DND-41 (cell line): ENCODE measurements at regions not wholly inside any gene's neighbourhood (a gene's known extent, or its start where the extent isn't known, plus 50 kb on each side); places are given as distances from the start of the nearest gene placed in this dataset.

Experiments
- ATAC-seq: fragments of 200-7000 bp; cut with Tn5 transposase; 3 replicates; pipeline ENCODE4 v1.9.1; 2021; ENCODE audit warnings: low read depth; ENCODE audit not compliant: insufficient read depth
- DNase-seq: peaks from one replicate; pipeline ENCODE4 v3.0.0-alpha.2; 2020
- H2AFZ ChIP-seq: 2 replicates; pipeline ENCODE4 v1.6.0; 2012; ENCODE audit warnings: low read depth, low read length
- H3K27ac ChIP-seq: 2 replicates; pipeline ENCODE4 v1.5.1; 2012; ENCODE audit warnings: low read length, inconsistent platforms
- H3K27me3 ChIP-seq: fragments of 200-600 bp; sonication (generic); 2 replicates; pipeline ENCODE4 v1.6.0; 2012; ENCODE audit warnings: low read length, mild to moderate bottlenecking, inconsistent platforms; ENCODE audit not compliant: insufficient read depth, poor library complexity
- H3K36me3 ChIP-seq: 2 replicates; pipeline ENCODE4 v1.5.1; 2012; ENCODE audit warnings: low read length, inconsistent platforms; ENCODE audit not compliant: insufficient read depth
- H3K4me1 ChIP-seq: 2 replicates; pipeline ENCODE4 v1.5.1; 2012; ENCODE audit warnings: mild to moderate bottlenecking, low read length; ENCODE audit not compliant: insufficient read depth
- H3K4me2 ChIP-seq: 2 replicates; pipeline ENCODE4 v1.6.0; 2012; ENCODE audit warnings: mild to moderate bottlenecking, moderate library complexity, low read length, inconsistent platforms; ENCODE audit not compliant: insufficient read depth
- H3K4me3 ChIP-seq, 2 experiments: fragments of 200-600 bp in 1 of 2; shearing (Covaris generic) in 1 of 2; 2 replicates each; pipeline ENCODE4 v1.5.1; 2012 to 2016; ENCODE audit warnings: inconsistent platforms in 2 of 2, low read length in 2 of 2, mild to moderate bottlenecking in 2 of 2, low read depth in 1 of 2, moderate library complexity in 1 of 2
- H3K79me2 ChIP-seq: 2 replicates; pipeline ENCODE4 v1.6.0; 2012; ENCODE audit warnings: low read length, inconsistent platforms; ENCODE audit not compliant: insufficient read depth
- H3K9ac ChIP-seq: 2 replicates; pipeline ENCODE4 v1.6.0; 2012; ENCODE audit warnings: low read depth, mild to moderate bottlenecking, inconsistent platforms, low read length, moderate library complexity
- H3K9me3 ChIP-seq: 2 replicates; pipeline ENCODE4 v1.5.1; 2012; ENCODE audit warnings: low read length, moderate library complexity, mild to moderate bottlenecking, inconsistent platforms; ENCODE audit not compliant: insufficient read depth, severe bottlenecking
- H4K20me1 ChIP-seq: 2 replicates; pipeline ENCODE4 v1.6.0; 2012; ENCODE audit warnings: low read length; ENCODE audit not compliant: insufficient read depth
- EZH2 ChIP-seq: IDR thresholded peaks from 3 replicates; pipeline ENCODE4 v1.6.1; 2012; ENCODE audit warnings: borderline replicate concordance, low read depth, mild to moderate bottlenecking, moderate library complexity, low read length, inconsistent platforms; ENCODE audit not compliant: severe bottlenecking
- TF ChIP-seq, protein P1 (sequence below): IDR thresholded peaks from 2 replicates; pipeline ENCODE4 v1.5.1; 2012; ENCODE audit warnings: borderline replicate concordance, low read length, moderate library complexity, mild to moderate bottlenecking; ENCODE audit not compliant: poor library complexity, severe bottlenecking; ENCODE audit errors: extremely low read depth

GRCh38 chr12:111186347-111186746 is 182.5 kb downstream of the PHETA1 start:
- no peaks in the 10 kb centered on the region for H3K27me3 ChIP-seq
- ATAC-seq = no peak
- no peaks in the 10 kb centered on the region for H3K36me3 ChIP-seq
- H3K9ac ChIP-seq = no peak overlapping the region
- no peak overlapping the region for H3K4me2 ChIP-seq
- TF ChIP-seq EZH2 = no peak
- TF ChIP-seq, protein P1, sequence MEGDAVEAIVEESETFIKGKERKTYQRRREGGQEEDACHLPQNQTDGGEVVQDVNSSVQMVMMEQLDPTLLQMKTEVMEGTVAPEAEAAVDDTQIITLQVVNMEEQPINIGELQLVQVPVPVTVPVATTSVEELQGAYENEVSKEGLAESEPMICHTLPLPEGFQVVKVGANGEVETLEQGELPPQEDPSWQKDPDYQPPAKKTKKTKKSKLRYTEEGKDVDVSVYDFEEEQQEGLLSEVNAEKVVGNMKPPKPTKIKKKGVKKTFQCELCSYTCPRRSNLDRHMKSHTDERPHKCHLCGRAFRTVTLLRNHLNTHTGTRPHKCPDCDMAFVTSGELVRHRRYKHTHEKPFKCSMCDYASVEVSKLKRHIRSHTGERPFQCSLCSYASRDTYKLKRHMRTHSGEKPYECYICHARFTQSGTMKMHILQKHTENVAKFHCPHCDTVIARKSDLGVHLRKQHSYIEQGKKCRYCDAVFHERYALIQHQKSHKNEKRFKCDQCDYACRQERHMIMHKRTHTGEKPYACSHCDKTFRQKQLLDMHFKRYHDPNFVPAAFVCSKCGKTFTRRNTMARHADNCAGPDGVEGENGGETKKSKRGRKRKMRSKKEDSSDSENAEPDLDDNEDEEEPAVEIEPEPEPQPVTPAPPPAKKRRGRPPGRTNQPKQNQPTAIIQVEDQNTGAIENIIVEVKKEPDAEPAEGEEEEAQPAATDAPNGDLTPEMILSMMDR = no peak
- H3K9me3 ChIP-seq = no peaks in the 10 kb centered on the region
- no peak overlapping the region for H2AFZ ChIP-seq
- H3K27ac ChIP-seq = no peak overlapping the region
- no peak overlapping the region for H3K4me3 ChIP-seq
- no peaks in the 10 kb centered on the region for H3K4me1 ChIP-seq
- no peaks in the 10 kb centered on the region for H3K79me2 ChIP-seq
- H4K20me1 ChIP-seq = no peaks in the 10 kb centered on the region
- DNase-seq = no peak

- no peak for DNase-seq
- Histone ChIP-seq H3K79me2 (no peaks in the 10 kb centered on the region), H2AFZ (no peak overlapping the region), H3K27ac (no peak overlapping the region), H3K4me3 (no peak overlapping the region), H3K9me3 (no peaks in the 10 kb centered on the region), H3K9ac (no peak overlapping the region), H4K20me1 (no peaks in the 10 kb centered on the region), H3K4me1 (no peaks in the 10 kb centered on the region), H3K27me3 (no peaks in the 10 kb centered on the region), H3K36me3 (no peaks in the 10 kb centered on the region), H3K4me2 (no peak overlapping the region)
- no peak for TF ChIP-seq EZH2
- TF ChIP-seq, protein P1 = no peak
- no peak for ATAC-seq
Observed at GRCh38 chr12:111185889-111186227, 183.0 kb downstream of the PHETA1 start.

- no peak overlapping the region for H3K27ac ChIP-seq
- no peak for ATAC-seq
- TF ChIP-seq, protein P1 = no peak
- TF ChIP-seq EZH2 = no peak
- no peaks in the 10 kb centered on the region for H3K27me3 ChIP-seq
- no peaks in the 10 kb centered on the region for H3K79me2 ChIP-seq
- H3K4me3 ChIP-seq = no peak overlapping the region
- no peak overlapping the region for H2AFZ ChIP-seq
- H3K9ac ChIP-seq = no peak overlapping the region
- H3K9me3 ChIP-seq = no peaks in the 10 kb centered on the region
- no peaks in the 10 kb centered on the region for H3K4me1 ChIP-seq
- H3K36me3 ChIP-seq = no peaks in the 10 kb centered on the region
- H3K4me2 ChIP-seq = no peak overlapping the region
- DNase-seq = no peak
- no peaks in the 10 kb centered on the region for H4K20me1 ChIP-seq
Observed at GRCh38 chr12:111185206-111185888, 183.5 kb downstream of the PHETA1 start.

- Histone ChIP-seq H3K79me2 (no peaks in the 10 kb centered on the region), H4K20me1 (no peaks in the 10 kb centered on the region), H3K4me3 (no peak overlapping the region), H2AFZ (no peak overlapping the region), H3K4me1 (no peaks in the 10 kb centered on the region), H3K9ac (no peak overlapping the region), H3K36me3 (no peaks in the 10 kb centered on the region), H3K27me3 (no peaks in the 10 kb centered on the region), H3K4me2 (no peak overlapping the region), H3K27ac (no peak overlapping the region), H3K9me3 (no peaks in the 10 kb centered on the region)
- ATAC-seq (no peak), DNase-seq (no peak)
- no peak for TF ChIP-seq EZH2
- TF ChIP-seq, protein P1 = no peak
Observed at GRCh38 chr12:111184161-111184560, 184.7 kb downstream of the PHETA1 start.
